OCI-LY7 (cell line): ENCODE measurements at regions not wholly inside any gene's neighbourhood (a gene's known extent, or its start where the extent isn't known, plus 50 kb on each side); places are given as distances from the start of the nearest gene placed in this dataset.

Experiments
- BruUV-seq: library from RNA; stranded (reverse); fragments of 400-500 nt; replicated peaks from 2 replicates; lab custom pipeline; 2021; lab: Mats Ljungman, UMichigan
- CTCF ChIA-PET: fragments of 300-600 bp; sonication (Branson Sonifier 250); formaldehyde crosslinking; loops from one replicate; lab custom pipeline; 2022; ENCODE audit warnings: antibody characterized with exemption; ENCODE audit not compliant: unreplicated experiment; lab: Charles Lee
- POLR2A ChIA-PET: fragments of 300-600 bp; sonication (Branson Sonifier 250); formaldehyde crosslinking; loops from one replicate; lab custom pipeline; 2022; ENCODE audit warnings: antibody characterized with exemption; lab: Charles Lee
- DNase-seq: peaks from one replicate; pipeline ENCODE4 v3.0.0-alpha.2; 2015; ENCODE audit warnings: low spot score
- H2AFZ ChIP-seq: fragments of 200-600 bp; sonication (generic), shearing (Covaris generic); 2 replicates; pipeline ENCODE4 v1.6.1; 2014; ENCODE audit warnings: mild to moderate bottlenecking, antibody characterized with exemption, low read length, moderate library complexity
- H3K27ac ChIP-seq: fragments of 200-600 bp; sonication (generic); 2 replicates; pipeline ENCODE4 v1.5.1; 2014; ENCODE audit warnings: mixed run types, low read depth, mild to moderate bottlenecking, moderate library complexity, low read length, inconsistent platforms; ENCODE audit not compliant: poor library complexity, severe bottlenecking
- H3K36me3 ChIP-seq: fragments of 200-600 bp; sonication (generic); 2 replicates; pipeline ENCODE4 v1.6.1; 2014; ENCODE audit warnings: mild to moderate bottlenecking, antibody characterized with exemption, low read length, moderate library complexity, mixed read lengths; ENCODE audit not compliant: insufficient read depth
- H3K4me1 ChIP-seq: fragments of 200-600 bp; sonication (generic); 2 replicates; pipeline ENCODE4 v1.5.1; 2014; ENCODE audit warnings: mild to moderate bottlenecking, low read length; ENCODE audit not compliant: insufficient read depth, poor library complexity, severe bottlenecking
- H3K4me2 ChIP-seq: fragments of 200-600 bp; sonication (generic); 2 replicates; pipeline ENCODE4 v1.6.1; 2014; ENCODE audit warnings: mild to moderate bottlenecking, low read length
- H3K4me3 ChIP-seq: fragments of 200-600 bp; sonication (generic); 2 replicates; pipeline ENCODE4 v1.5.1; 2014; ENCODE audit warnings: mild to moderate bottlenecking, low read depth, low read length; ENCODE audit not compliant: poor library complexity, severe bottlenecking
- H3K79me2 ChIP-seq: fragments of 200-600 bp; sonication (generic); 2 replicates; pipeline ENCODE4 v1.6.1; 2016; ENCODE audit warnings: low read depth, mild to moderate bottlenecking, low read length, moderate library complexity, mixed read lengths; ENCODE audit not compliant: insufficient read depth
- H3K9me2 ChIP-seq: fragments of 200-600 bp; sonication (generic); 2 replicates; pipeline ENCODE4 v1.6.1; 2016; ENCODE audit warnings: mild to moderate bottlenecking, low read length, mixed read lengths; ENCODE audit not compliant: insufficient read depth
- H3K9me3 ChIP-seq: fragments of 200-600 bp; sonication (generic); 2 replicates; pipeline ENCODE4 v1.6.1; 2014; ENCODE audit warnings: mild to moderate bottlenecking, mixed run types, low read length, mixed read lengths
- H4K20me1 ChIP-seq: fragments of 200-600 bp; sonication (generic); 2 replicates; pipeline ENCODE4 v1.6.1; 2014; ENCODE audit warnings: mild to moderate bottlenecking, antibody characterized with exemption, low read length, moderate library complexity, mixed read lengths; ENCODE audit not compliant: insufficient read depth
- EZH2phosphoT487 ChIP-seq: fragments of 200-600 bp; sonication (generic); IDR thresholded peaks from 2 replicates; pipeline ENCODE4 v1.6.1; 2018; ENCODE audit warnings: low read depth, borderline replicate concordance, mild to moderate bottlenecking, mixed run types, antibody characterized with exemption, low read length, moderate library complexity, mixed read lengths
- intact Hi-C: fragments of 100-400 bp; cut with micrococcal nuclease; formaldehyde crosslinking; loops from one replicate; pipeline ENCODE4 v1.10.0; 2022; ENCODE audit not compliant: unreplicated experiment
- TF ChIP-seq, protein P1 (sequence below): fragments of 200-600 bp; sonication (generic); conservative IDR thresholded peaks from 2 replicates; pipeline ENCODE4 v1.5.1; 2014; ENCODE audit warnings: mild to moderate bottlenecking, antibody characterized with exemption, low read length, moderate library complexity, mixed read lengths

DNA sequence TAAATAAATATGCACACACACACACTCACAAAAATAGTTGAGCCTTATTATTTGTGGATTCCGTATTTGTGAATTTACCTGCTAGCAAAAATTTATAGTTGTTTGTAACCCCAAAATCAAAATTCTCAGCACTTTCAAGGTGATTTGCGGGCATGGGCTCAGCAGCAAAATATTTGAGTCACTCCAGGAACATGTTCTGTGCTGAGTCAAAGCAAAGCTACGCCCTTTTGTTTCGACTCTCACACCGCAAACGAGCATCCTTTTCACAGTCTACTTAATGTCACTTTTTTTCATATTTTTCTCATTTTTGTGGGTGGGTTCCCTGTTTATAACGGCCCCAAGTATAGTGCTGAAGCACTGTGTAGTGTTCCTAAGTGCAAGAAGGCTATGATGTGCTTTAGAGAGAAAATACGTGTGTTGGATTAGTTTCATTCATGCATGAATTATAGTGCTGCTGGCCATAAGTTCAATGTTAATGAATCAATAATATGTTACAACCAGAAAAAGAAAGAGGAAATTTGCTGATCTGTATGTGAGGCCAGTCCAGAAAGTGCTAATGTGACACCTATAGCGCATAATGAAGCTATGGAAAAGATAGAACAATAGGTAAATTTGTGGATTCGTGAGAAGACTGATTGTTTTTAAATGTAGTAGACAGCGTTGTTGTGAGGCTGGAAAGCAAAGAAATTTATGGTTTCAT lies 723.2 kb upstream of the AGA start:
- Histone ChIP-seq H3K27ac (no peak overlapping the region), H3K9me2 (no peaks in the 10 kb centered on the region), H3K4me1 (no peaks in the 10 kb centered on the region), H3K36me3 (no peaks in the 10 kb centered on the region), H4K20me1 (no peaks in the 10 kb centered on the region), H2AFZ (no peak overlapping the region), H3K4me2 (no peak overlapping the region), H3K4me3 (no peak overlapping the region), H3K79me2 (no peaks in the 10 kb centered on the region), H3K9me3 (no peaks in the 10 kb centered on the region)
- ChIA-PET CTCF (no interaction called here), POLR2A (no interaction called here)
- TF ChIP-seq, protein P1, sequence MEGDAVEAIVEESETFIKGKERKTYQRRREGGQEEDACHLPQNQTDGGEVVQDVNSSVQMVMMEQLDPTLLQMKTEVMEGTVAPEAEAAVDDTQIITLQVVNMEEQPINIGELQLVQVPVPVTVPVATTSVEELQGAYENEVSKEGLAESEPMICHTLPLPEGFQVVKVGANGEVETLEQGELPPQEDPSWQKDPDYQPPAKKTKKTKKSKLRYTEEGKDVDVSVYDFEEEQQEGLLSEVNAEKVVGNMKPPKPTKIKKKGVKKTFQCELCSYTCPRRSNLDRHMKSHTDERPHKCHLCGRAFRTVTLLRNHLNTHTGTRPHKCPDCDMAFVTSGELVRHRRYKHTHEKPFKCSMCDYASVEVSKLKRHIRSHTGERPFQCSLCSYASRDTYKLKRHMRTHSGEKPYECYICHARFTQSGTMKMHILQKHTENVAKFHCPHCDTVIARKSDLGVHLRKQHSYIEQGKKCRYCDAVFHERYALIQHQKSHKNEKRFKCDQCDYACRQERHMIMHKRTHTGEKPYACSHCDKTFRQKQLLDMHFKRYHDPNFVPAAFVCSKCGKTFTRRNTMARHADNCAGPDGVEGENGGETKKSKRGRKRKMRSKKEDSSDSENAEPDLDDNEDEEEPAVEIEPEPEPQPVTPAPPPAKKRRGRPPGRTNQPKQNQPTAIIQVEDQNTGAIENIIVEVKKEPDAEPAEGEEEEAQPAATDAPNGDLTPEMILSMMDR = no peak
- TF ChIP-seq EZH2phosphoT487 = no peak
- intact Hi-C loops = no loop called here
- BruUV-seq = no TSS peak
- DNase-seq = no peak

GRCh38 chr4:178165951-178166308 lies 723.7 kb upstream of the AGA start:
- H3K4me3 ChIP-seq = no peak overlapping the region
- no peak for TF ChIP-seq EZH2phosphoT487
- TF ChIP-seq, protein P1 = no peak
- no peaks in the 10 kb centered on the region for H3K9me2 ChIP-seq
- no peaks in the 10 kb centered on the region for H3K79me2 ChIP-seq
- H3K4me1 ChIP-seq = no peaks in the 10 kb centered on the region
- H2AFZ ChIP-seq = no peak overlapping the region
- no peaks in the 10 kb centered on the region for H3K9me3 ChIP-seq
- no TSS peak for BruUV-seq
- POLR2A ChIA-PET = interaction anchor here (0.7 kb wide), 1 partner anchor 11 kb away, joined by 3 read pairs; no protein-coding TSS in a partner anchor
- no peaks in the 10 kb centered on the region for H3K36me3 ChIP-seq
- no peak overlapping the region for H3K4me2 ChIP-seq
- H4K20me1 ChIP-seq = no peaks in the 10 kb centered on the region
- no peak overlapping the region for H3K27ac ChIP-seq
- intact Hi-C loops = no loop called here
- CTCF ChIA-PET = no interaction called here
- no peak for DNase-seq

DNA sequence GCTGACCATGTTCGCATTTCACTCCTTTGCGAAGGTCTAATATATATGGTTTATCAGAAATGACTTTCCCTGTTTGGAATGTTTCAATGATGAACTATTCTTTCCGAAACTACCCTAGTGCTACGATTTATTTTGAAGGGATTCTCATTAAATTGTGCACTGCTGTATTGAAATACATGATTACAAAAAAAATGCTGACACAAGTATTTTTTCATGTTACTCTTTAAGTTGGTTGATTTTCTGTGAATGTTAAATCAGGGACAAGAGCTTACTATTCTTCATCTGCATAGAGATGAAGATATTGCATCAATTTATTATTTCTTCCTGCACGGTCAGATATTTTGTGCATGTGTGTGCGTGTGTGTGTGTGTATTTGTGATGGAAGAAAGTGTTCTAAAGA lies 731.5 kb upstream of the AGA start:
- H2AFZ ChIP-seq = no peak overlapping the region

More for the DNA sequence above, 731.5 kb upstream of the AGA start:
- intact Hi-C loops = no loop called here
- Histone ChIP-seq H3K4me3 (no peak overlapping the region), H3K27ac (no peak overlapping the region), H3K36me3 (no peaks in the 10 kb centered on the region), H3K4me2 (no peak overlapping the region), H3K9me2 (no peaks in the 10 kb centered on the region), H3K9me3 (no peaks in the 10 kb centered on the region), H3K4me1 (no peaks in the 10 kb centered on the region), H4K20me1 (no peaks in the 10 kb centered on the region), H3K79me2 (no peaks in the 10 kb centered on the region)
- TF ChIP-seq EZH2phosphoT487 = no peak
- TF ChIP-seq, protein P1 = no peak
- no peak for DNase-seq
- CTCF ChIA-PET = no interaction called here
- POLR2A ChIA-PET = no interaction called here
- BruUV-seq = no TSS peak
